ENCODE measurements at regions not wholly inside any gene's neighbourhood (a gene's known extent, or its start where the extent isn't known, plus 50 kb on each side); places are given as distances from the start of the nearest gene placed in this dataset.

- DNase-seq, result no peak
These were observed 169.7 kb upstream of the SATB2 start for GRCh38 chr2:199627417-199627816.

GRCh38 chr2:199624958-199625357 lies 167.2 kb upstream of the SATB2 start:
- no peak for DNase-seq

DNA sequence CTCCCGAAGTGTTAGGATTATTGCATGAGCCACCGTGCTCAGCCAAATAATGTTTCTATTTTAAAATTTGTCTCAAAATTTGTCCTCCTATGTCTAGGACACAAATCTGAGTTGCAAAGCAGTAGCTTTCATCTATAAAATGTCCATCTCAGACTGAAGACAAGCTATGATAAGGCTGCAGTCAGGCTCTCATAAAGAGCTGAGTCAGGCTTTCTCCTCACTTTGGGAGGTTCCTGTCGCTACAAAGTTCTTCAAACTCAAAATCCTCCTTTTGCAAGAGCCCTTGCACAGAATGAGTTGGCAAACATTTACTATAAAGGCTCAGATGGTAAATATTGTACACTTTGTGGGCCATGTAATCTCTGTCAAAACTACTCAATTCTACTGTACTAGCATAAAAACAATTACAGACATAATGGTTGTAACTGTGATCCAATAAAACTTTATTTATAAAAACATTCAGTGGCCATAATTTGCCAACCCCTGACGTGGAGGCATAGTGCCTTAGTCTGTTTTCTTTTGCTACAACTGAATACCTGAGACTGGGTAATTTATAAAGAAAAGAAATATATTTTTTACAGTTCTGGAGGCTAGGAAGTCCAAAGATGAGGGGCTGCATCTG lies 154.9 kb upstream of the SATB2 start:
- DNase-seq, result no peak

DNA sequence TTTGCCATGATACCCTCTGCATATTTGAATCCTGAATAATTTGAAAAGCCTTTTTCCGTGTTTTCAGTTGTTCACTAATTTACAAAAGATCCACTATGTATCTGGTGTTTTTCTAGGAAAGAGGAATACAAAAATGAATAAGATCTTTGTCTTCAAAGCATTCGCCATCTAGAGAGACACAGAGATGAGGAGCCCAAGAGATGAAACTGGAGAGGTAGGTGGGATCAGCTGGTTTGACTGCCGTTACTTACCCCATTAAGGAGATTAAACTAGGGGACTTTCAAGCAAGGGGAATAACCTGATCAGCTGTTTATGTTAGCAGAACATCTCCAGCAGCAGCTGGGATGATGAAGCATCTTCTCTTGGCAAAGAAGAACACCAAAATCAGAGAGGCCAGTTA lies 150.2 kb upstream of the SATB2 start:
- DNase-seq, result no peak

GRCh38 chr2:199606193-199606780 lies 148.5 kb upstream of the SATB2 start:
- DNase-seq, result no peak

DNA sequence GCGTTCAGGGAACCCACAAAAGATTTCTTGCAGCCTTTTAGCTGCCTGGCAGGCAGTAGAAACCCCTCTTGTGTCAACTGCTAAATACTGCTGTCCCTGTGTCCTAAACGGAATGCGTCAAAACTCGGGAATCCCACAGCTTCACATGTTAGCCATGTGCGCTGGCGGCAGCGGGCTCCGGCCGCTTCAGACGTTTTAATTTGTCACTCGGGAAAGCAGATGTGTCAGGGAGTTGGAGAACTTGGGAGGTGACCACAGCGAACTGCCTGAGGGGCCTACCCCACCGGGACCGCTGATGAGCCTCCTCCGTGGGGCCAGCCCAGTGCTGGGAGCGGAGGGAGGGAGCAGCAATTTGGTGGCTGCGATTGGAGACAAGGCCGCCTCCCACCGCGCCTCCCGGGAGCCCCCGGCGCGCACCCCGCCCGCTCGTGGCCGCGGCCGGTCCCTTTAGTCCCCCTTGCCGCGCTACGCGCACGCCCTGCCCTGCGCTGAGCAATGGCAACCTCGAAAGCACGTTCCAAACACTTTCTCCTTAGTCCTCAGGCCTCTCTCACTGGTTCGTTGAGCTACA lies 146.1 kb upstream of the SATB2 start:
- DNase-seq, result peak; percentile 26

GRCh38 chr2:199602896-199603717 lies 145.4 kb upstream of the SATB2 start:
- DNase-seq, result no peak

- DNase-seq, result no peak
These were observed 144.6 kb upstream of the SATB2 start for GRCh38 chr2:199602271-199602895.

DNA sequence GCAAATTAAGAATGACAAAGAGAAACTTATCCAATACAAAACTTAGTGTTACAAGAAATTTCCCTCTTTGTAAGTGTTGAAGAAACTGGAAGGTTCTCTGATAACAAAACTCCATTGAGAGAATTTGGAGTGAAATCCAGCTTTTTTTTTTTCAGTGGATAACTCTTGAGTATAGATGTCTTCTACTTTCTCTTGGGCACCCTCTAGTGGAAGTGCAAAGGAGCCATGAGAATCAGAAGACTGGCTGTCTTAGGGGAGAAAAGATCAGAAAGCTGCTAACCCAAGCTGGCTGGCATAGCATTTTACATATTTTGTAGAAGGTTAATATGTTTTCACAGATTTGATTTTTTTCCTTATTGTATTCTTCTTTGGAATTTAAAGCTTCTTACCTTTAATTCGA lies 138.8 kb upstream of the SATB2 start:
- DNase-seq, result no peak

DNA sequence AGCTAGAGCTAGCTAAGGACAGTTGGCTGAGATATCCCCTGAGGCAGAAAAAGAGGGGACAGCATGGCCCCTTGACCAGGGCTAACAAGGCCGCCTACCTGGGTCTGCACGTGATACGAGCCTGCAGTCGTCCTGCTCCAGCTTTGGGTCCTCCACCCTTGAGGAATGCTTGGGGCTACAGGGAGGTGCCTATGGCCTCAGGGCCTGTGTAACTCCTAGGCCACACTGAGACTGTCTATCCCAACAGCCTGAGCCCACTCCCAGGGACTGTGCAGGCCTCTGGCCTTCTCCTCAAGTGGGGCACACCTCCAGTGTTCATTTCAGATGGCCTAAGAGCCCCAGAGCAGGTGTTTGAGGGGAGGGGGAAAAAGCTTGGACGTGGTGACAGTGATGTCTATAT lies 136.7 kb upstream of the SATB2 start:
- no peak for DNase-seq

DNA sequence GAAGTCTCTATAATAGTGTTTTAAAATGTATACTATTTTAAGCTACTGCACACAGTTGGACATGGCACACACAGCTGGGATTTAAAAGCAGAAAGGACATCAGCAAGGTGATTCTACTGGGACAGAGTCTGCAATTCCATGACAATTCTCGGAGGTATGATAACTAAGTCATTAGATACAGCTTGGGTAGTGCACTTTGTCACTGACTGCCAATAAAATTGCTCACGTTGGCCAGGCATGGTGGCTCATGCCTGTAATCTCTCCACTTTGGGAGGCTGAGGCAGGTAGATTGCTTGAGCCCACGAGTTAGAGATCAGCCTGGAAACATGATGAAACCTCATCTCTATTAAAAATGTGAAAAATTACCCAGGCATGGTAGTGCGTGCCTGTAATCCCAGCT lies 134.1 kb upstream of the SATB2 start:
- DNase-seq, result no peak

DNA sequence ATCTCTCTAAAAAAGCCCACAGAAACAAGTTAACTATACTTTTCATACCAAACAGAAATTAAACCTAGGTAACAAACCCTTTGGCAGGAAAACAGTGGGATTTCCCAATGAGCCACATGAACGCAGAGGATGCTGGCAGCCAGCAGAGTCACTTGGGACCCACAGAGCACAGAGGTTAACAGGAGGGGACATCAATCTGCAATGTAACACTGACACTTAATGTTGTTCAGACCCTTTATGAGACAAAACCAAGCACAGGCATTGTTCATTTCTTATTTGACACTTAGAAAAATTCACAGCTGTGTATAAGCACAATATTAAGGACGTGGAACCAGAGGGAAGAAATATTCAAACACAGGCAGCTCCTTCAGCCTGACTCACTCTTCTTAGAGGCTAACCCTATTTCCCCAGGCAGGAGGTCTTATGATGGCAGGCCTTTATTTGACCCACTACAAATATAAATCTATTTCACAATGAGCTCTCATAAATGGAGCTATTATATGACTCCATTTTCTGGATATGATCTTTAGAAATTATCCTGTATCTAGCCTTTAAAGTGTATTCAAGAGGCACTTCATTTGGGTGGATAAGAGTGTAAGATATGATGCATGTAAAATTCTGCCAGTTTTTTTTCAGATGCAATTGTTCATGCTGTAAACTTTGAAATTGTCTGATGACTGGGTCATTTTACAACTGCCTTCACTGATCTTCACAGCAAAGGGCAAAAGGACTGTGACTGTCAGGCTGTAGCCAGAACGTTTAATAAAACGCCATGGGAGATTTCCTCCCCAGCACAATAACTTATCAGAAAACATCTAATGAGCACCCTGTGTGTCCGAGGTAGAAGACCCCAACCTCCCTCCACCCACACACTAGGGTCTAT lies 132.8 kb upstream of the SATB2 start:
- peak; percentile 20 for DNase-seq

- DNase-seq, result no peak
These were observed 131.6 kb upstream of the SATB2 start for GRCh38 chr2:199589306-199589705.

GRCh38 chr2:199588054-199588453 lies 130.3 kb upstream of the SATB2 start:
- DNase-seq, result no peak

DNA sequence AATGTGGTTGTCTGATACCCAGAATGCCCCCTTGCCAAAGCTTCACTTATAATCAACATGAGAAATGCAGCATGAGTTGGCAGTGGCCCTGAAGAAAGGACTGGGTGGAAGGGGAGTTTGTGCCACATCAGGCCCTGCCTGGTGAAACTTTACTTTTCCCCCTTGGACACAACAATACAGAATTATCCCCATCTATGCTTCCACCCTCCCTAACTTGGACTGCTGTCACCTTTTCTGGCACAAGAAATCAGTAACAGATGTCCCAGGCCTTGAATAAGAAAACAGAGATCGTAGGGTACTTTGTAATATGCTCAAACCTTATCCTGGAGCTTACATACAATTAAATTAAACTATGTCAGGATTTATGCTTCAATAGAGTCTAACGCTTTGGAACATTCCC lies 128.9 kb upstream of the SATB2 start:
- DNase-seq, result no peak

DNA sequence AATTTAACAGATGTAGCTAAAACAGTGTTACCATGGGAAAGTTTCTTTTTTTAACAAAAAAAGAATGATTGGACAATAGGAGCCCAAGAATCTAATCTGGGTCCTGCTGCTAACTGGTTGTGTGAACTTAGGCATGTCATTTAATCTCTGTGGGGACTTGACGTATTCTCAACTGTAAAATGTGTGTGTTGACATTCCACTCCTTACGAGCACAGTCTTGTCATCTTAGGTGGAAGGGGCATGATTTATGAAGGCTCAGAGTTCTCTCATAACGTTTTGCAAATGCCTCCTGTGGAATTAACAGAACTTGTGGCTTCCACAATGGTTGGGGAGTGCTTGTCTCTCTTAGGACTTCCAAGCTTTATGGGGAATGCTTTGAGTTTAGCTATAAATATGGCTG lies 125.9 kb upstream of the SATB2 start:
- no peak for DNase-seq

- DNase-seq, result peak; percentile 24
These were observed 124.2 kb upstream of the SATB2 start for GRCh38 chr2:199581935-199582360.

GRCh38 chr2:199581408-199581807 lies 123.7 kb upstream of the SATB2 start:
- no peak for DNase-seq

GRCh38 chr2:199575416-199575815 lies 117.7 kb upstream of the SATB2 start:
- no peak for DNase-seq

DNA sequence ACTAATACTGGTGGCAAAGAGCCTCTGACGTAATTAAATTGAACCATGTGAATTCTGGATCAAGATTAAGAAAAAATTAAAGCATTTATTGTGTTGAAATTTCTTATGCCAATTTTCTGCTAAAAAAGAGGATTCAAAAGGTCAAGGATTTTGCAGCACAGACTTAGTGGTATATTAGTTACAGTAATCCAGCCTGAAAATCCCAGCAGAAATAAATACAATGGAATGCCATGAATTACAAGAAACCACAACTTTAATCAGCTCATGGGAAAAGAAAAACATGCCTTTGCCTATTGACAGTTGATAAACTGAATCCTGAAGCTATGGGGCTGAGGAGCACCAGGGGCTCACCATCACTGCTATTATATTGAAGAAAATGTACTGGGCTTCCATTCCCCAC lies 114.8 kb upstream of the SATB2 start:
- DNase-seq, result no peak

DNA sequence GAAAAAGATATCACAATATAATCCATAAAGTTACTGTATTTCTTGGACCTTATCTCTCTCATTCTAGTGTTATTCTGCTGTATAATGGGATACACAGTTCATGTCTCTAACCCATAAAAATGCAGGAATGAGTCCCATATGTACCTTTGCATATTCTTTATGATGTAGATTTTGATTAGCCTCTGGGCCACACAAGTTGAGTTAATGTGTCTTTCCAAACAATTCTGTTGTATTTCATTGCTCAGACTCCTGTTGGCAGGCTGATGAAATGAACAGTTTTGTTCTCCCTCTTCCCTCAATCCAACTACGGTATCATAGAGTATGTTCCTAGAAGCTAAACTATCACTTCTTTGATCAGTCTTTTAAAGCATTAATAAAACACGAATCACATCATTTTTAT lies 113.2 kb upstream of the SATB2 start:
- DNase-seq, result no peak

DNA sequence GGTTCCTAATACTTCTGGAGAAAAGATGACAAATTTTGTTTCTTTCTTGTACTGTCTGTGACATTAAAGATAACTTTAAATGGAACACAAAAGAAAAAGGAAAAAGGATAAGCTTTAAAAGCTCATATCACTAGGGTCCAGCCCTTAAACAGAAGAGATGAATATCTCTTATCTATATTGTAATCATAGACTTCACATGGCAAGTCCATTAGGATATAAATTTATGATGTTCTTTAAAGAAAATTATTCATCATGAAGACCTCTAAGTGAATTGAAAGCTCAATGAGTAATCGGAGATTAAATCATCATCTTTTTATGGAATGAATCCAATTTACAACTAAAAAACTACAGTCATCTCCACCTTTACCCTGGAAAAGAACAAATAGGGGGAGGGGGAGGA lies 111.6 kb upstream of the SATB2 start:
- no peak for DNase-seq
